K562 (cell line): ENCODE measurements at regions not wholly inside any gene's neighbourhood (a gene's known extent, or its start where the extent isn't known, plus 50 kb on each side); places are given as distances from the start of the nearest gene placed in this dataset.

Source experiments
- MEIS2 ChIP-seq: fragments of 450-650 bp; IDR thresholded peaks from 2 replicates; pipeline ENCODE4 v1.6.1; 2014; ENCODE audit warnings: mild to moderate bottlenecking; ENCODE audit not compliant: partially characterized antibody
- TF ChIP-seq, protein P1 (sequence below), 2 experiments: fragments of 450-650 bp; formaldehyde crosslinking in 1 of 2; IDR thresholded peaks; 2 replicates each; pipeline versions ENCODE4 v1.4.0 to v1.6.1; 2014 to 2020; ENCODE audit warnings: mild to moderate bottlenecking in 2 of 2, borderline replicate concordance in 1 of 2, low read depth in 1 of 2

DNA sequence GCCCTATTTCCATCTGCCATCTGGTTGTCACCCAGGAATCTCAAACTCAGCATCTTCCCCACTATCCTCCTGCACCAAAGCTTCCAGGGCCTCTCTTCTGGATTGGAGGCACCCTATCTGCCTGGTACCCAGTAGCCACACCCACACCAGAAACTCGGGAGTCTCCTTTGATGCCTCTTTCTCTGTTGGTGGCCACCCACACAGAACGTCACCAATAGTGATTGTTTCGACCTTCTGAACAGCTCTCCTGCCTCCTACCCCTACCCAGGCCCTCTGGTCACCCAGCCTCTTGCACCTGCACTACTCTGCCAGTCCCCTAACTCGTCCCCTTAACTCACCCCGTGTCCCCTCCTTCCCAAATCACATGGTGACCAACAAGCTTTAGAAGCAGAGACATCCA lies 95.0 kb downstream of the IRF2BPL start (continued):
- TF ChIP-seq, protein P1, sequence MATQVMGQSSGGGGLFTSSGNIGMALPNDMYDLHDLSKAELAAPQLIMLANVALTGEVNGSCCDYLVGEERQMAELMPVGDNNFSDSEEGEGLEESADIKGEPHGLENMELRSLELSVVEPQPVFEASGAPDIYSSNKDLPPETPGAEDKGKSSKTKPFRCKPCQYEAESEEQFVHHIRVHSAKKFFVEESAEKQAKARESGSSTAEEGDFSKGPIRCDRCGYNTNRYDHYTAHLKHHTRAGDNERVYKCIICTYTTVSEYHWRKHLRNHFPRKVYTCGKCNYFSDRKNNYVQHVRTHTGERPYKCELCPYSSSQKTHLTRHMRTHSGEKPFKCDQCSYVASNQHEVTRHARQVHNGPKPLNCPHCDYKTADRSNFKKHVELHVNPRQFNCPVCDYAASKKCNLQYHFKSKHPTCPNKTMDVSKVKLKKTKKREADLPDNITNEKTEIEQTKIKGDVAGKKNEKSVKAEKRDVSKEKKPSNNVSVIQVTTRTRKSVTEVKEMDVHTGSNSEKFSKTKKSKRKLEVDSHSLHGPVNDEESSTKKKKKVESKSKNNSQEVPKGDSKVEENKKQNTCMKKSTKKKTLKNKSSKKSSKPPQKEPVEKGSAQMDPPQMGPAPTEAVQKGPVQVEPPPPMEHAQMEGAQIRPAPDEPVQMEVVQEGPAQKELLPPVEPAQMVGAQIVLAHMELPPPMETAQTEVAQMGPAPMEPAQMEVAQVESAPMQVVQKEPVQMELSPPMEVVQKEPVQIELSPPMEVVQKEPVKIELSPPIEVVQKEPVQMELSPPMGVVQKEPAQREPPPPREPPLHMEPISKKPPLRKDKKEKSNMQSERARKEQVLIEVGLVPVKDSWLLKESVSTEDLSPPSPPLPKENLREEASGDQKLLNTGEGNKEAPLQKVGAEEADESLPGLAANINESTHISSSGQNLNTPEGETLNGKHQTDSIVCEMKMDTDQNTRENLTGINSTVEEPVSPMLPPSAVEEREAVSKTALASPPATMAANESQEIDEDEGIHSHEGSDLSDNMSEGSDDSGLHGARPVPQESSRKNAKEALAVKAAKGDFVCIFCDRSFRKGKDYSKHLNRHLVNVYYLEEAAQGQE (IDR thresholded peaks at IDR 0.05; ENCODE audit: borderline replicate concordance): no peak
- TF ChIP-seq, protein P1 (CRISPR knock-in tag; IDR thresholded peaks at IDR 0.05; ENCODE audit: low read depth): no peak
- no peak for TF ChIP-seq MEIS2
